ENCODE measurements at regions not wholly inside any gene's neighbourhood (a gene's known extent, or its start where the extent isn't known, plus 50 kb on each side); places are given as distances from the start of the nearest gene placed in this dataset.

DNA sequence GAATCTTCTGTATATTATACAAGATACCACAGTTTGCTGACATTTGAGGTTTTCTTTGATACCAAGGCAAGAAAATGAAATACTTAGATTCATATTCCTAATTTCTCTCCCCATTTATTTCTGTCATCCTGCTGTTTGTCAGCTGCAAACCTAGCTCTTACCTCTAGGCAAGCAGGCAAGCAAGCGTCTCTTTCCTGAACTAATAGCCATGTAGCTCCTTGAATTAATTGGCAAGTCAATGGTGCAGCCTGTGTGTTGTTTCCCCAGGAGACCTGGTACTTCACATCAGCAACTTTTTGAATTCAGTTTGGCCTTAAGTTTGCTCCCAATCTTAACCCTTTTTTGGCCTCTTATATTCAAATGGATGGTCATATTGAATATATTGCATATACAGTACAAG, 573.6 kb upstream of the ARRDC3 start:
- intact Hi-C loops (cut with micrococcal nuclease; ENCODE audit: unreplicated experiment): loop anchor here (5.0 kb wide), 1 partner anchor 61 kb away; no protein-coding TSS in a partner anchor
- TF ChIP-seq, protein P1, sequence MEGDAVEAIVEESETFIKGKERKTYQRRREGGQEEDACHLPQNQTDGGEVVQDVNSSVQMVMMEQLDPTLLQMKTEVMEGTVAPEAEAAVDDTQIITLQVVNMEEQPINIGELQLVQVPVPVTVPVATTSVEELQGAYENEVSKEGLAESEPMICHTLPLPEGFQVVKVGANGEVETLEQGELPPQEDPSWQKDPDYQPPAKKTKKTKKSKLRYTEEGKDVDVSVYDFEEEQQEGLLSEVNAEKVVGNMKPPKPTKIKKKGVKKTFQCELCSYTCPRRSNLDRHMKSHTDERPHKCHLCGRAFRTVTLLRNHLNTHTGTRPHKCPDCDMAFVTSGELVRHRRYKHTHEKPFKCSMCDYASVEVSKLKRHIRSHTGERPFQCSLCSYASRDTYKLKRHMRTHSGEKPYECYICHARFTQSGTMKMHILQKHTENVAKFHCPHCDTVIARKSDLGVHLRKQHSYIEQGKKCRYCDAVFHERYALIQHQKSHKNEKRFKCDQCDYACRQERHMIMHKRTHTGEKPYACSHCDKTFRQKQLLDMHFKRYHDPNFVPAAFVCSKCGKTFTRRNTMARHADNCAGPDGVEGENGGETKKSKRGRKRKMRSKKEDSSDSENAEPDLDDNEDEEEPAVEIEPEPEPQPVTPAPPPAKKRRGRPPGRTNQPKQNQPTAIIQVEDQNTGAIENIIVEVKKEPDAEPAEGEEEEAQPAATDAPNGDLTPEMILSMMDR (IDR thresholded peaks at IDR 0.05; ENCODE audit: unreplicated experiment): no peak
- H3K27ac Mint-ChIP-seq (ENCODE audit: unreplicated experiment): no peak overlapping the region
- H3K27me3 Mint-ChIP-seq (ENCODE audit: unreplicated experiment): no peaks in the 10 kb centered on the region
- no peak for DNase-seq
- no peaks in the 10 kb centered on the region for H3K9me3 Mint-ChIP-seq (ENCODE audit: low read depth, unreplicated experiment)
- BruUV-seq (replicated peaks): no TSS peak
- H3K36me3 Mint-ChIP-seq (ENCODE audit: insufficient read depth, unreplicated experiment): no peaks in the 10 kb centered on the region
- CTCF ChIA-PET: no interaction called here
- H3K4me1 Mint-ChIP-seq (ENCODE audit: low read depth, unreplicated experiment): peaks cover 8% of the 10 kb centered on the region
- H3K4me3 Mint-ChIP-seq (ENCODE audit: low read depth, unreplicated experiment): no peak overlapping the region

DNA sequence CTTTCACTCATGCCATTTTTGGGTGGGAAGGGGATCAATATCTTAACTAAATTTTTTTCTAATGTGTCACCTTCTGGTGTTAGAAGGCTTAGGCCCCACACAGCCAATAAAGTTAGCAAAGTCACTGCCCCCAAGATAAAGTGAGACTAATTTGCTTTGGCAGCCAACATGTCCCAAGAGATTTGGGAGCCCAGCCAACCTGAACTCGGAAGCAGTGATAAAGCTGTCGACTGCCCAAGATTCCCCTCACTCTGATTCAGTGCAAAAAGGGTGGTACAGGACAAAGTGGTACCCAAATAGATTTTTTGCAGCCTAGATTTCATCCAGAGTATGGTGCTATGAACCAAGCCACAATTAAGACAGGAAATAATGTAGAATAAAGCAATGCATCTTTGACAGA, 572.5 kb upstream of the ARRDC3 start:
- TF ChIP-seq, protein P1 (IDR thresholded peaks at IDR 0.05; ENCODE audit: unreplicated experiment): no peak
- CTCF ChIA-PET: no interaction called here
- intact Hi-C loops (cut with micrococcal nuclease; ENCODE audit: unreplicated experiment): loop anchor here (5.0 kb wide), 1 partner anchor 62 kb away; no protein-coding TSS in a partner anchor
- Mint-ChIP-seq H3K27me3 (ENCODE audit: unreplicated experiment) (no peaks in the 10 kb centered on the region), H3K27ac (ENCODE audit: unreplicated experiment) (no peak overlapping the region), H3K36me3 (ENCODE audit: insufficient read depth, unreplicated experiment) (no peaks in the 10 kb centered on the region), H3K9me3 (ENCODE audit: low read depth, unreplicated experiment) (no peaks in the 10 kb centered on the region), H3K4me1 (ENCODE audit: low read depth, unreplicated experiment) (peaks cover 8% of the 10 kb centered on the region), H3K4me3 (ENCODE audit: low read depth, unreplicated experiment) (no peak overlapping the region)
- no TSS peak for BruUV-seq (replicated peaks)
- peak; percentile 26 for DNase-seq

DNA sequence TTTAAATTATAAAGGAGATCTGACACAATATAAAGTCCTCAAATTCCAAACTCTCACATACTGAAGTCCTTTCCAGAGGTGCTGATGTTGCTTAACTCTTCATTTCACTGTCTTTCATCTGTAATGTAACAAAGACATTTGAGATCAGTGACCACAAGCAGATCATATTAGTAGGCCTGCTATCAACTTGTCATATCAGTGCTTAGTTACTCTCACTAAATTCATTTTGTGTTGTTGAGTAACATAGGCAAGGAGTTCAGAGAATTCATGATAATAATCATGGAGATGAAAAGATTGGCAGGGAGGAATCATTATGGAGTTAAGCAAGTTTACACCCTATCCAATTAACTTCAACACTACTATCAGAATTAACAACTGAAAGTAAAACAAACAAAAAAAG, 571.0 kb upstream of the ARRDC3 start:
- Mint-ChIP-seq H3K4me1 (ENCODE audit: low read depth, unreplicated experiment) (peaks cover 8% of the 10 kb centered on the region), H3K27ac (ENCODE audit: unreplicated experiment) (no peak overlapping the region), H3K36me3 (ENCODE audit: insufficient read depth, unreplicated experiment) (no peaks in the 10 kb centered on the region), H3K9me3 (ENCODE audit: low read depth, unreplicated experiment) (no peaks in the 10 kb centered on the region), H3K27me3 (ENCODE audit: unreplicated experiment) (no peaks in the 10 kb centered on the region), H3K4me3 (ENCODE audit: low read depth, unreplicated experiment) (no peak overlapping the region)
- no peak for DNase-seq
- intact Hi-C loops (cut with micrococcal nuclease; ENCODE audit: unreplicated experiment): no loop called here
- CTCF ChIA-PET: no interaction called here
- TF ChIP-seq, protein P1 (IDR thresholded peaks at IDR 0.05; ENCODE audit: unreplicated experiment): no peak
- no TSS peak for BruUV-seq (replicated peaks)

DNA sequence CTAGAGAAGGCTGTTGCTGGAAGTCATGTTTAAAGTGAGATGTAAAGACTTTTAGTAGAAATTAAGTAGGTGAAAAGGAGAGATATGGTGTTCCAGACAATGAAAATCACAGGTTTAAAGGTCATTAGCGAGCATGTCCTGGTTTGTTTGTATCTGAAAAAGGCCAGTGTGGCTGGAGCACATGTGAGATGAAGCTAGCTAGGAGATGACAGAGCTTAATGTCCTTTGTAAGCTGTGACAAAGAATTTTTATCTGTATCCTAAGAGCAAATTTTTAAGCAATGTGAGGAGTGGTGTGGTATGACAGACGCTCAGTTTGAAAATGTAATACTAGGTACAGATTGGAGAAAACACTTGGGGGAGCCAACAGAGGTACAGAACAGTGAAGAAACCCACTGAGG, 567.2 kb upstream of the ARRDC3 start:
- no peaks in the 10 kb centered on the region for H3K36me3 Mint-ChIP-seq (ENCODE audit: insufficient read depth, unreplicated experiment)
- no peak overlapping the region for H3K4me3 Mint-ChIP-seq (ENCODE audit: low read depth, unreplicated experiment)
- BruUV-seq (replicated peaks): no TSS peak
- H3K27me3 Mint-ChIP-seq (ENCODE audit: unreplicated experiment): no peaks in the 10 kb centered on the region
- CTCF ChIA-PET: no interaction called here
- no peaks in the 10 kb centered on the region for H3K9me3 Mint-ChIP-seq (ENCODE audit: low read depth, unreplicated experiment)
- intact Hi-C loops (cut with micrococcal nuclease; ENCODE audit: unreplicated experiment): no loop called here
- TF ChIP-seq, protein P1 (IDR thresholded peaks at IDR 0.05; ENCODE audit: unreplicated experiment): no peak
- no peak for DNase-seq
- peaks cover 3% of the 10 kb centered on the region for H3K4me1 Mint-ChIP-seq (ENCODE audit: low read depth, unreplicated experiment)
- no peak overlapping the region for H3K27ac Mint-ChIP-seq (ENCODE audit: unreplicated experiment)
